GM12874 (cell line): ENCODE measurements at regions not wholly inside any gene's neighbourhood (a gene's known extent, or its start where the extent isn't known, plus 50 kb on each side); places are given as distances from the start of the nearest gene placed in this dataset.

Experiments used
- CTCF ChIP-seq: IDR thresholded peaks from 2 replicates; pipeline ENCODE4 v1.5.1; 2011; ENCODE audit warnings: low read depth, mild to moderate bottlenecking, control low read depth, low read length, moderate library complexity; ENCODE audit not compliant: insufficient read depth

DNA sequence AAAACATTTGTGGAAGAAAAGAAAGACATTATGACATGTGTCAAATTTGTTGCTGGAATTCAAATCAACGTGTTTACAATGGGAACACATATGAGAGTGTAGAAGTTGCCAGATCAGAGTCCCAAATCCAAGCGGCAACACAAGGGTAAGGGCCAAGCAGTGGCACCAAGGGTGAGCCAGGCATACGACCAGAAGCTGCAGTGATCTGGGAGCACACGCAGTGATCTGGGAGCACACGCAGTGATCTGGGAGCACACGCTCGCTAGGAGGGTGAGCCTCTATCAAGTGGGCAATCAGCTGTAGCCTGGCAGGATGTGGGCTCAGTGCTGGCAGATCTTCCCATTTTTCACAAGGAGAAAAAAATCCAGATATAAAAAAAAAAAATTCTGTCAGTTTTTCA lies 148.2 kb downstream of the TLE3 start:
- TF ChIP-seq CTCF, result no peak

DNA sequence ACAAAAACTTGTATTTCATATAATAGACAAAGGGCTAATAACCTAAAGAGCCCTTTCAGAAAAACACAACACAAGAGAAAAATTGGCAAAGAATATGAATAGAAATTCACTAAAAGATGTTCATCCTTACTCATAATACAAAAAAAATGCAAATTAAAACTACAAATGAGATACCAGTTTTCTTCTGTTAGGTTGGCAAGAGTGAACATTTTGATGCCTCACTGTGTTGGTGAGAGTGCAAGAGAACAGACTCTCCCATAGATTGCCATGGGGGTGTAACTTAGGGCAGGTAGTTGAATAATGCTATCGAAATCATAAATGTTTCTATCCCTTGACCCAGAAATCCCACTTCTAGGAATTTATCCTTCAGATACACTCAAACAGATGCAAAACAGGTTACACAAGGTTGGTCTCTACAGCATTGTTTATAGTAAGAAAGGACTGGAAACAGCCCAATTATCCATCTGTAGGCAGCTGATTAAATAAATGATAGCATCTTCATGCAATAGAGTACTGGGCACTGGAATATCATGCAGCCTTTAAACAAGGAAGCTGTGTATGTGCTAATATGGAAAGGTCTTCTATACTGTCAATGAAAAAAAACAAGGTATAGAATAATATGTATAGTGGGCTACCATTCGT lies 146.3 kb downstream of the TLE3 start:
- TF ChIP-seq CTCF, result no peak

DNA sequence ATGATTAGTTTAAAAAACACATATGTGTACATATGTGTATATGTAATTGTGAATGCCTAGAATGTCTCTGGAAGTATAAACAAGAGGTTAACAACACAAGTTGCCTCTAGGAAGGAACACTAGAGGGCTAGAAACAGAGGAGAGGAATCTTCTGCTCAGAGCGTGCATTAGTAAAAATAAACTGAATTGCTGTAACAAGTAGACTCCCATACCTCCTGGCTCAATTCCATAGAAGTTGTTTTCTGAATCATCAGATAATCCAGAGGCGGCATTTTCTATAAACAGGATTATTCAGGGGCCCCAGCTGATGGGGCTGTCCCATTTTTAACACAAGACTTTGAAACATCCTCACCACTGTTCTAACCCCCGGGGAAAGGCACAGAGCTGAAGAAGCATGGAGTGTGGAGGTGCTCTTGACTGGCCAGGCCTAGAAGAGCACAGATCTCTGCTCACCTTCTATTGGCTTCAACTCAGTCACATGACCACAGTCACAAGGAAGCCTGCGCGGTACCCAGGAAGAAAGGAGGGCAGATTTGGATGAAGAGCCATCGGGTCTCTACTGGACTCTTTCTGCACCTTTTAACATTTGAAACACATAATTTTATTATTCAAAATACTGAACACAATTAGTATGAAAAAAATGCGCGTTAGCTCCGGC lies 145.7 kb downstream of the TLE3 start:
- TF ChIP-seq CTCF, result no peak

- no peak for TF ChIP-seq CTCF
These were observed 144.7 kb downstream of the TLE3 start for GRCh38 chr15:69953051-69953450.

GRCh38 chr15:69953816-69954215 lies 143.9 kb downstream of the TLE3 start:
- TF ChIP-seq CTCF, result no peak

DNA sequence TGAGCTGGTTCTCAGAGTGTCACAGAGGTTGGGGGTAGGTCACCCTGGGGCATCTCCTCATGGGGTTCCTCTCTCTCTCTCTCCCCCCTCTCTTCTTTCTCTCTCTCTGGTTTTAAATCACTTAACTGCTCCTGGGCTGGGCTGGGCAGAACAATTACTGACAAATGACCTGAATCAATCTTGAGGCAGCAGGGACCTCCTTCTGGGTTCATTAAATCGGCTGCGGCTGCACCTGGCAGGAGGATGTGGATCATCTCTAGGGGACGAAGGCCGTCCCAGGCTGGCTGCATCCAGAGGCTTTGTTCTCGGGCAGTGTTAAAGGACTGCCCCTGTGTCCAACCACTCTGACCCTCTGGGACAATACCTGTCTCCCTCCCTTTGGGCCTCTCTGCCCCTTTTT lies 143.1 kb downstream of the TLE3 start:
- no peak for TF ChIP-seq CTCF

DNA sequence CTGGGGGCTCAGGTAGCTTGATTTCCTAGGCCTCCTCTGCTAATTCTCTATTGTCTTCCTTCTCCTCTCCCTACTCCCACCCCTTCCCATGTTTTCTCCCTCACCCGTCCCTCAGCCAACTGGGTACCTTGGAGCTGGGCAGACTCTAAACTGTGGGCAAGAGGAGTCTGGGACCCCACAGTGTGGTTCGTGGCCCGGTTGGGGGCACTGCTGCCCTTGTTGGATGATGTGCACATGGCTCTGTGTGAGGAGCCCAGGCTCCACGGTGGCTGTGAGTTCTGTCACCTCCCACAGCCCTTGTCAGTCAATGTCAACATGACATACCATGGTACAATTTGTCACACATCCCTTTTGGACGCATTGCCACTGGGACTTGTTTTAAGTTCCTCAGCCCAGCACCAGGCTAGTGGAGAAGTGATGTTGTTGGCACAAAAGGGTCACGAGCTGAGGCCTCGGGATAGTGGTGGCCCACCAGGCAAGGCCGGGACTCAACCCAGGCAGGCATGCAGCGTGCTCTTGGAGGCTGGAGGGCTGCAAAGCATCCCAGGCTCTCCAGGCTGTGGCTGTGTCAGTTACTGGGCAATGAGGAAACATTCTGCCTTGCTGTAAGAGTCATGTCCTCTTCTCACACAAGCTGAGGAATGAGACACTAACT lies 142.3 kb downstream of the TLE3 start:
- TF ChIP-seq CTCF, result no peak
